Naive thymus-derived CD4-positive, alpha-beta T cell (primary cell): ENCODE measurements at regions not wholly inside any gene's neighbourhood (a gene's known extent, or its start where the extent isn't known, plus 50 kb on each side); places are given as distances from the start of the nearest gene placed in this dataset.

Experiments
- ATAC-seq: fragments of 150-1000 bp; cut with Tn5 transposase; 2 replicates; pipeline ENCODE4 v1.10.0; 2021; ENCODE audit warnings: mild to moderate bottlenecking, moderate library complexity
- CTCF ChIA-PET: fragments of 350-600 bp; sonication (Branson Sonifier 250); formaldehyde crosslinking; loops from one replicate; lab custom pipeline; 2021; ENCODE audit warnings: antibody characterized with exemption; lab: Charles Lee
- POLR2A ChIA-PET: fragments of 350-600 bp; sonication (Branson Sonifier 250); formaldehyde crosslinking; loops from one replicate; lab custom pipeline; 2021; ENCODE audit warnings: antibody characterized with exemption, inconsistent platforms; lab: Charles Lee
- DNase-seq, 9 donors: peaks; one replicate each; pipeline versions ENCODE4 v3.0.0 to v3.0.0-alpha.2; 2020 to 2022; ENCODE audit warnings: mixed read lengths in 1 of 9
- H3K27ac ChIP-seq: one replicate; pipeline ENCODE4 v1.7.0; 2013; ENCODE audit warnings: mild to moderate bottlenecking, low read depth, low read length, moderate library complexity
- H3K27me3 ChIP-seq, 2 donors: one replicate each; pipeline ENCODE4 v1.7.0; 2013; ENCODE audit warnings: low read length in 2 of 2, mild to moderate bottlenecking in 2 of 2, moderate library complexity in 2 of 2; ENCODE audit not compliant: control insufficient read depth in 2 of 2, insufficient read depth in 2 of 2
- H3K36me3 ChIP-seq, 3 experiments: 1 replicate in 2 of 3; 2 replicates in 1 of 3; pipeline ENCODE4 v1.7.0; 2013; ENCODE audit warnings: low read length in 3 of 3, mild to moderate bottlenecking in 3 of 3, moderate library complexity in 1 of 3; ENCODE audit not compliant: insufficient read depth in 3 of 3, control insufficient read depth in 2 of 3
- H3K4me1 ChIP-seq, 2 donors: one replicate each; pipeline ENCODE4 v1.7.0; 2013; ENCODE audit warnings: low read length in 2 of 2, mild to moderate bottlenecking in 2 of 2, moderate library complexity in 1 of 2; ENCODE audit not compliant: control insufficient read depth in 2 of 2, insufficient read depth in 2 of 2
- H3K4me3 ChIP-seq: 2 replicates; pipeline ENCODE4 v1.7.0; 2013; ENCODE audit warnings: mild to moderate bottlenecking, low read length
- H3K9me3 ChIP-seq, 3 experiments: 1 replicate in 2 of 3; 2 replicates in 1 of 3; pipeline ENCODE4 v1.7.0; 2013; ENCODE audit warnings: low read length in 3 of 3; ENCODE audit not compliant: control insufficient read depth in 2 of 3
- H3K27ac Mint-ChIP-seq, 9 donors: one replicate each; pipeline ENCODE4 v1.8.0; 2020 to 2022; ENCODE audit warnings: mixed read lengths in 9 of 9, mild to moderate bottlenecking in 8 of 9, moderate library complexity in 5 of 9, inconsistent platforms in 2 of 9
- H3K27me3 Mint-ChIP-seq, 5 donors: one replicate each; pipeline ENCODE4 v1.8.0; 2021 to 2022; ENCODE audit warnings: mixed read lengths in 5 of 5, mild to moderate bottlenecking in 1 of 5
- H3K36me3 Mint-ChIP-seq, 5 donors: one replicate each; pipeline ENCODE4 v1.8.0; 2020 to 2022; ENCODE audit warnings: mixed read lengths in 5 of 5, mild to moderate bottlenecking in 3 of 5, inconsistent platforms in 1 of 5
- H3K4me1 Mint-ChIP-seq, 7 donors: one replicate each; pipeline ENCODE4 v1.8.0; 2020 to 2022; ENCODE audit warnings: mixed read lengths in 7 of 7, mild to moderate bottlenecking in 3 of 7, inconsistent platforms in 1 of 7
- H3K4me3 Mint-ChIP-seq, 10 donors: one replicate each; pipeline ENCODE4 v1.8.0; 2020 to 2022; ENCODE audit warnings: mild to moderate bottlenecking in 10 of 10, mixed read lengths in 10 of 10, moderate library complexity in 6 of 10, inconsistent platforms in 2 of 10
- H3K9me3 Mint-ChIP-seq, 11 donors: one replicate each; pipeline ENCODE4 v1.8.0; 2020 to 2022; ENCODE audit warnings: mixed read lengths in 11 of 11, mild to moderate bottlenecking in 4 of 11, inconsistent platforms in 1 of 11, moderate library complexity in 1 of 11
- intact Hi-C, 2 donors: fragments of 100-400 bp; cut with micrococcal nuclease; formaldehyde crosslinking; loops; one replicate each; pipeline ENCODE4 v1.15.1; 2023

- Histone ChIP-seq H3K27ac (no peak overlapping the region), H3K4me1 (no peaks in the 10 kb centered on the region), H3K36me3 (no peaks in the 10 kb centered on the region), H3K9me3 (no peaks in the 10 kb centered on the region), H3K4me3 (no peak overlapping the region), H3K27me3 (no peaks in the 10 kb centered on the region)
- H3K4me3 Mint-ChIP-seq, result no peak overlapping the region
- no peak overlapping the region for H3K27ac Mint-ChIP-seq
- CTCF ChIA-PET, result no interaction called here
- no peaks in the 10 kb centered on the region for H3K27me3 Mint-ChIP-seq
- no peaks in the 10 kb centered on the region for H3K36me3 Mint-ChIP-seq
- no peaks in the 10 kb centered on the region for H3K4me1 Mint-ChIP-seq
- POLR2A ChIA-PET, result no interaction called here
- no peaks in the 10 kb centered on the region for H3K9me3 Mint-ChIP-seq
- ATAC-seq (no peak), DNase-seq (no peak)
- intact Hi-C loops, result no loop called here
These were observed 678.1 kb upstream of the CXADR start for GRCh38 chr21:16834791-16835190.

DNA sequence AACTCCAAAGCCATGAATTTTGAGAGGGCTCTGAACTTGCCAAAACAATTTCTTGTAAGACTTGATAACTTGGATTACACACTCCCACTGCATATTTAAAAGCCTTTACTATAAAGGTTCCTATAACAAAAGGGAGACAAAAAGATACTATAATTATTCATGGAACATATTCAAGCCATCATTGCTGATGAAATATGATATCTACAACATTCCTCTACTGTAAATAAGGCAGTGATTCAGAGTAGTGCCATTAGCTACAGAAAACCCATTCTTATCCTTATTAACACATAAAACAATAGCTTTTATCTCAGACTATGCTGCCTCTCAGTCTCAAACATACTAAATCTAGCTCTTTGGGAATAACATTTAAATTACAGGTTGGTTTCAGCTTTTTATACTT, 675.5 kb upstream of the CXADR start:
- H3K9me3 Mint-ChIP-seq, result no peaks in the 10 kb centered on the region
- H3K36me3 Mint-ChIP-seq, result no peaks in the 10 kb centered on the region
- POLR2A ChIA-PET, result no interaction called here
- CTCF ChIA-PET, result no interaction called here
- DNase-seq, result no peak
- intact Hi-C loops, result no loop called here
- Histone ChIP-seq H3K27me3 (no peaks in the 10 kb centered on the region), H3K36me3 (no peaks in the 10 kb centered on the region), H3K9me3 (no peaks in the 10 kb centered on the region), H3K27ac (no peak overlapping the region), H3K4me3 (no peak overlapping the region), H3K4me1 (no peaks in the 10 kb centered on the region)
- no peak overlapping the region for H3K27ac Mint-ChIP-seq
- no peaks in the 10 kb centered on the region for H3K4me1 Mint-ChIP-seq
- ATAC-seq, result no peak
- no peaks in the 10 kb centered on the region for H3K27me3 Mint-ChIP-seq
- no peak overlapping the region for H3K4me3 Mint-ChIP-seq

DNA sequence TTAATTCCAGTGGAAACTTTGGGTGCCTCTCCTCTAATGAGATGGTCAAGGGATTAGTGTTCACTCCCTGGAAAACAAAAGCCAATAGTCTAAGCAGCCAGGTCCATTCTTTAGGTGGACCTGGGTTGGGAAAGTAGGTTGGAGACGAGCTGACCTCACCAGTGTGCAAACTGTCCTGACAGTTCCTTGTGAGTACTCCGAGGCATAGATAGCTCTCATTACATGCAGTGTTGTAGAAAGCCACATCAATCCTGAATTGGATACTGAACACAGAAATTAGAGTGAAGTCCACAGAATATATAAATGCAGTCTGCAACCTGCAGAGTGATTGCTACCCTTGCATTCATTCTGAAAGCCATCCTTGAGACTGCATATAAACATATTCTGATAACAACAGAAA, 675.1 kb upstream of the CXADR start:
- no peaks in the 10 kb centered on the region for H3K36me3 ChIP-seq
- Mint-ChIP-seq H3K27me3 (no peaks in the 10 kb centered on the region), H3K4me3 (no peak overlapping the region), H3K9me3 (no peaks in the 10 kb centered on the region), H3K27ac (no peak overlapping the region), H3K4me1 (no peaks in the 10 kb centered on the region), H3K36me3 (no peaks in the 10 kb centered on the region)
- DNase-seq, result no peak
- ATAC-seq, result no peak
- intact Hi-C loops, result no loop called here
- CTCF ChIA-PET, result no interaction called here
- no peaks in the 10 kb centered on the region for H3K27me3 ChIP-seq
- H3K27ac ChIP-seq, result no peak overlapping the region
- no peaks in the 10 kb centered on the region for H3K9me3 ChIP-seq
- H3K4me1 ChIP-seq, result no peaks in the 10 kb centered on the region
- POLR2A ChIA-PET, result no interaction called here
- no peak overlapping the region for H3K4me3 ChIP-seq

- no peaks in the 10 kb centered on the region for H3K36me3 Mint-ChIP-seq
- ATAC-seq (no peak), DNase-seq (no peak)
- peaks cover 0 to 2% (median 0%) of the 10 kb centered on the region in 11 donors for H3K9me3 Mint-ChIP-seq
- Histone ChIP-seq H3K4me3 (no peak overlapping the region), H3K9me3 (no peaks in the 10 kb centered on the region), H3K27ac (no peak overlapping the region), H3K27me3 (no peaks in the 10 kb centered on the region), H3K4me1 (no peaks in the 10 kb centered on the region), H3K36me3 (no peaks in the 10 kb centered on the region)
- no peak overlapping the region for H3K4me3 Mint-ChIP-seq
- POLR2A ChIA-PET, result no interaction called here
- CTCF ChIA-PET, result no interaction called here
- no peaks in the 10 kb centered on the region for H3K27me3 Mint-ChIP-seq
- intact Hi-C loops, result no loop called here
- H3K27ac Mint-ChIP-seq, result no peak overlapping the region
- no peaks in the 10 kb centered on the region for H3K4me1 Mint-ChIP-seq
These were observed 674.5 kb upstream of the CXADR start for GRCh38 chr21:16838331-16838730.

DNA sequence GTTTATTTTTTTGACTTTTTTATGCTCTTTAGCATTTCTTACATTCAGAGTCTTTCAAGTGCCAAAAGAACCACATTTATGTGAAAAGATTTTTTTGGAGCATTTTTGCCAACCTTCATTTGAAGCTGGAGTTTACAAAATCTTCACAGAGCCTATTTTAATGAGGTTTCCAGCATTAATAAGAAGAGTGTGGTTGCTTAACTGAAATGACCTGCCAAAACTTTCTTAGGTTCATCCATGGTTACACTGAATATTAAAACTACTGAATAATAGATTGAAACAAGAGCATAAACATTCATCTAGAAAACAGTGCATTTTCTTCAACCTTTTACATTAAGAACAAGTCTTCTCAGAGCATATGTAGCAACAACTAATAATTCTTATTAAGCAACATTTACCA, 672.3 kb upstream of the CXADR start:
- no peaks in the 10 kb centered on the region for H3K4me1 Mint-ChIP-seq
- POLR2A ChIA-PET, result no interaction called here
- H3K36me3 ChIP-seq, result no peaks in the 10 kb centered on the region

DNA sequence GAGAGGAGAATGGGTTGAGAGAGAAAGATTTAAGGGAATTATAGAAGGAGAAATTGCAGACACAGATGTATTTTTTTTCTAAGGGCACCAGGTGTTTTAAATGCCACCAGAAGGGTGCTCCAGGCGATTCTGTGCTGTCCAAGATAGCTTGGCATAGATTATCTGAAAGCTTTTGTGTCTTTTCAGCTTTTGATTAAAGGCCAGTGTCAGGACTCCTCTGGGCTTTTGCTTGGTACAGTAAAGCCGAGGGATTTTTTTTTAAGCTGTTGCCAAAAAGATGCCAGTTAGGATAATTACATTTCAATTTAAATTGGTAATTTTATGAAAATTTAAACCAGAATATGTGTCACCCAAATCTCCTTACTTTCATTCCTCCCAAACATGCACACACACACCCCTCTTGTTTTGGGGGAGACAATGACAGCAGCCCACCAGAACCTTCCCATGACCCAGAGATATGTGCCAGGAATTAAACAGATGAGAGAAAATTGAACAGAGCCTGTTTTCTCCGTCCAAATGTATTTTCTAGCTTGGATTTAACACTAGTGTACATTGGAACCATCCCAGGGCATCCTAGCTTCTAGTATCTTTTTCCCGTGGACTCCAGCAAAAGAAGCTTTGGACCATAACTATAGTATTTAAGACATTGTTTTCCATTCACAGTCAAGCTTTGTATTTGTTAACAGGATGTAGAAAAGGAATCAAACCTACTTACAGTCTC, 670.7 kb upstream of the CXADR start:
- no peaks in the 10 kb centered on the region for H3K4me1 Mint-ChIP-seq
- no peak overlapping the region for H3K4me3 Mint-ChIP-seq
- ATAC-seq (no peak), DNase-seq (no peak)
- no peak overlapping the region for H3K4me3 ChIP-seq
- no peaks in the 10 kb centered on the region for H3K9me3 ChIP-seq
- ChIA-PET CTCF (no interaction called here), POLR2A (no interaction called here)
- intact Hi-C loops, result no loop called here
- H3K9me3 Mint-ChIP-seq, result peaks cover 0 to 12% (median 2%) of the 10 kb centered on the region in 11 donors
- H3K27ac ChIP-seq, result no peak overlapping the region
- no peaks in the 10 kb centered on the region for H3K36me3 Mint-ChIP-seq
- no peak overlapping the region for H3K27ac Mint-ChIP-seq
- no peaks in the 10 kb centered on the region for H3K36me3 ChIP-seq
- no peaks in the 10 kb centered on the region for H3K27me3 ChIP-seq
- H3K27me3 Mint-ChIP-seq, result no peaks in the 10 kb centered on the region
- H3K4me1 ChIP-seq, result no peaks in the 10 kb centered on the region

More for the DNA sequence above, 672.3 kb upstream of the CXADR start:
- no peak for ATAC-seq
- intact Hi-C loops, result no loop called here
- no peaks in the 10 kb centered on the region for H3K27me3 Mint-ChIP-seq
- H3K4me1 ChIP-seq, result no peaks in the 10 kb centered on the region
- H3K4me3 Mint-ChIP-seq, result no peak overlapping the region
- H3K4me3 ChIP-seq, result no peak overlapping the region
- no peaks in the 10 kb centered on the region for H3K36me3 Mint-ChIP-seq
- no peak for DNase-seq
- CTCF ChIA-PET, result no interaction called here
- H3K27ac Mint-ChIP-seq, result no peak overlapping the region
- H3K9me3 Mint-ChIP-seq, result peaks cover 0 to 10% (median 1%) of the 10 kb centered on the region in 11 donors
- H3K27ac ChIP-seq, result no peak overlapping the region
- H3K9me3 ChIP-seq, result no peaks in the 10 kb centered on the region
- H3K27me3 ChIP-seq, result no peaks in the 10 kb centered on the region

GRCh38 chr21:16842696-16843035, 670.2 kb upstream of the CXADR start:
- CTCF ChIA-PET, result no interaction called here

More at GRCh38 chr21:16842696-16843035, 670.2 kb upstream of the CXADR start:
- H3K27me3 ChIP-seq, result no peaks in the 10 kb centered on the region
- H3K27ac ChIP-seq, result no peak overlapping the region
- no peaks in the 10 kb centered on the region for H3K4me1 ChIP-seq
- Mint-ChIP-seq H3K27ac (no peak overlapping the region), H3K4me3 (no peak overlapping the region), H3K4me1 (no peaks in the 10 kb centered on the region), H3K9me3 (peaks cover 0 to 12% (median 2%) of the 10 kb centered on the region in 11 donors), H3K36me3 (no peaks in the 10 kb centered on the region), H3K27me3 (no peaks in the 10 kb centered on the region)
- no peaks in the 10 kb centered on the region for H3K36me3 ChIP-seq
- ATAC-seq (no peak), DNase-seq (no peak)
- POLR2A ChIA-PET, result no interaction called here
- no peak overlapping the region for H3K4me3 ChIP-seq
- intact Hi-C loops, result no loop called here
- no peaks in the 10 kb centered on the region for H3K9me3 ChIP-seq
